ENCODE measurements at regions not wholly inside any gene's neighbourhood (a gene's known extent, or its start where the extent isn't known, plus 50 kb on each side); places are given as distances from the start of the nearest gene placed in this dataset.

GRCh38 chr11:56932572-56933220, 56.0 kb upstream of the OR5AK2 start:
- peak; percentile 79 for DNase-seq (ENCODE audit: low spot score)
- peak; percentile 54 for FAIRE-seq

DNA sequence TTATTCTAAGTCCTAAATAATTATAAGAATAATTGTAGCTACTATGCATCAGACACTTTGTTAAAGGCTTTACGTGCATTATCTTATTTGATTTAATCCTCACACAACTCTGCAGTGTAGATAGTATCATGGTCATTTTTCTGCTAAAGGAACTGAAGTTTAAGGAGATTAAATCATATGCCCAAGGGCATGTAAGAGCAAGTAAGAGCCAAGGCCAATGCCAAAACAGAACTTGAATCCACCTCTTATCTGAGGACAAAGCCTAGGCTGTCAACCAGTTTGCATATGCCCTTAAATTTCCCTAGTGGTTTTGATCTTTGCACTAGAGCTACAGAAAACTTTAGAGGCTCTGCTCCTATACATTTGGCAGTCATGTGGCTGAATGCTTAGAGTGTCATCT, 65.6 kb upstream of the OR5AK2 start:
- FAIRE-seq (no peak), DNase-seq (ENCODE audit: low spot score) (no peak)

- no peak for FAIRE-seq
- no peak for DNase-seq (ENCODE audit: low spot score)
Observed at GRCh38 chr11:56922421-56922820, 66.3 kb upstream of the OR5AK2 start.

GRCh38 chr11:56917708-56918400, 70.9 kb upstream of the OR5AK2 start:
- no peak for FAIRE-seq
- DNase-seq (ENCODE audit: low spot score), result no peak

DNA sequence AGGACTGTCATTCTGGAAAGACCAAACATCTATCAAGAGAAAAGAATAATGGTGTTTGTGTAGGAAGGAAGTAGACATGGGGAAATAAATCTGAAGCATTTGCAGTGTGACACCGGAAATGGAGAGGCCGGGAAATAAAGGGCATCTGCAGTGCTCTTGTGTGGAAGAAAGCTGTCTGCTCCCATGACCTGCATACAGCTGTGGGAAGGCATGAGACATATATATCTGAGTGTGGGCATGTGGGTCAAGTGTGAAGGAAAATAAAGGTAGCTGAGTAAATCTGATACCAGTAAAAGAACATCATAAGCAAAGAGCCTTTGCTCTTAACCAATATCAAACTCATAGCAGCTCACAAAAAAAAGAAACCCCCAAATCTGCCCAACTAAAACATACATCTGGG, 72.1 kb upstream of the OR5AK2 start:
- DNase-seq (ENCODE audit: low spot score) (no peak), FAIRE-seq (no peak)

- DNase-seq (ENCODE audit: low spot score), result no peak
- no peak for FAIRE-seq
Observed at GRCh38 chr11:56916162-56916561, 72.6 kb upstream of the OR5AK2 start.

GRCh38 chr11:56911312-56911711, 77.4 kb upstream of the OR5AK2 start:
- no peak for DNase-seq (ENCODE audit: low spot score)
- FAIRE-seq, result no peak

DNA sequence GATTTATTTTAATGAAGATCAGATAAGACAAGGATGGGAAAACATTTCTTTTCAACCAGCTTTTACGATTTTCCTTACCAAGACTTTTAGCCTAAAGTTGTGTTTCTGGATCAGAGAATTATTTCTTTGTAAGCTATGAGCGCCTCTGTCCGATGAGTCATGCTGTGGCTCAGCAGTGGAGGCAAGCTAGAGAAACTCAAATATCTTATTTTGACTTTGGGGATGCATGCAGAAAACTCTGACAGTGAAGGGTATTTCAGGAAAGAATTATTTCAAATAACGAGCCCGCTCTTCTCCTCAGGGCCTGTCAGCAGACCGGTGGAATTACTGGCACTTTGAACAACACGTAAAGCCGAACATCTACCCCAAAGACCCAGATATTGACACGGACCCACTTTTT, 77.9 kb upstream of the OR5AK2 start:
- FAIRE-seq (no peak), DNase-seq (ENCODE audit: low spot score) (no peak)

DNA sequence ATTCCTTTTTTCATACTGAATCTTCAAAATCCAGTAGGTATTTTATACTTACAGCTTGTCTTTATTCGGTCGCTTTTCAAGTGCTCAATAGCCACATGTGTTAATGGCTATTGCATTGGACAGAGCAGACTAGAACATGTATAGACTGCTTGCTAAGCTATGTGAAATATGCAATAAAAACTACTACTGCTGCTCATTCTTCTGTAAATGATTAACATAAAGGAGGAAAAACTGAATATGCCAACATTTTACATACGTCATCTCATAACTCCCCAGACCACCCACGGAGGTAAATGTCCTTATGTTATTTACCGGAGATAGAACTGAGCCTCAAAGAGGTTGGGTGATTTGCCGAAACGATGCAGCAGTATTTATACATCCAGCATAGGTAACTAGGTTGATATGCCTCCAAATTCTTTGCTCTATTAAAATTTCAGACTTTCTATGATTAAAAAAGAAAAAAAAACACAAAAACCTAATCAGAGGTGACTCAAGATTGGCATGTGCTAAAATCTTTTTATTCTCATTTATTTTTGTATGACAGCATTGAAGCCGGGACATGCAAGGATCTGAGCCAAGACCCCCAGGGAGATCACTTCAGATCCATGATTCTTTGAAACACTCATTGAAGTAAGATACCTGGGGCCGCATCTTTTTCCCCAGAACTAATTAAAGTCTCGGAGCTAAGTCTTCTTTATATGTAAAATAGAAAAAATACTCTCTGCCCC, 78.5 kb upstream of the OR5AK2 start:
- DNase-seq (ENCODE audit: low spot score) (no peak), FAIRE-seq (no peak)

- DNase-seq (ENCODE audit: low spot score) (no peak), FAIRE-seq (no peak)
Observed at GRCh38 chr11:56909563-56909962, 79.2 kb upstream of the OR5AK2 start.

- FAIRE-seq, result no peak
- DNase-seq (ENCODE audit: low spot score), result no peak
Observed at GRCh38 chr11:56909080-56909479, 79.6 kb upstream of the OR5AK2 start.

GRCh38 chr11:56906683-56907148, 82.0 kb upstream of the OR5AK2 start:
- no peak for FAIRE-seq
- no peak for DNase-seq (ENCODE audit: low spot score)

DNA sequence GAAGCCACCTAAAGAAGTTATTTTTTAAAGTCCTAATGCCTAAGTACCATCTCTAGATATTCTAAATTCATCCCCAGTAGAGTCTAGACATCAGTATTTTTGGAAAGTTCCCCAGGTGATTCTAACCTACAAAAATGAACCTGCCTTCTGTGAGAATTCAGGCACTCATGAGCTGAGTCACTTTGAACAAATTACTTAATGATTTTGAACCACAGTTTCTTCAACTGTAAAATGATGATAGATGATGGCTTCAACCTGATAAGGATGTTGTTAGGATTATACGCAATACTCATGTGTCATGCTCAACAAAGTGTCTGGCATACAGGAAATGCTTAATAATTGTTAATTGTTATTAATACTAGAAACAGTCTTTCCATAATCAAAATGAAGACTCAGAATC, 82.8 kb upstream of the OR5AK2 start:
- DNase-seq (ENCODE audit: low spot score) (no peak), FAIRE-seq (no peak)

GRCh38 chr11:56905442-56905841, 83.3 kb upstream of the OR5AK2 start:
- no peak for FAIRE-seq
- DNase-seq (ENCODE audit: low spot score), result no peak

GRCh38 chr11:56898856-56899255, 89.9 kb upstream of the OR5AK2 start:
- DNase-seq (ENCODE audit: low spot score) (no peak), FAIRE-seq (no peak)

GRCh38 chr11:56890584-56891305, 98.0 kb upstream of the OR5AK2 start:
- no peak for DNase-seq (ENCODE audit: low spot score)
- no peak for FAIRE-seq

DNA sequence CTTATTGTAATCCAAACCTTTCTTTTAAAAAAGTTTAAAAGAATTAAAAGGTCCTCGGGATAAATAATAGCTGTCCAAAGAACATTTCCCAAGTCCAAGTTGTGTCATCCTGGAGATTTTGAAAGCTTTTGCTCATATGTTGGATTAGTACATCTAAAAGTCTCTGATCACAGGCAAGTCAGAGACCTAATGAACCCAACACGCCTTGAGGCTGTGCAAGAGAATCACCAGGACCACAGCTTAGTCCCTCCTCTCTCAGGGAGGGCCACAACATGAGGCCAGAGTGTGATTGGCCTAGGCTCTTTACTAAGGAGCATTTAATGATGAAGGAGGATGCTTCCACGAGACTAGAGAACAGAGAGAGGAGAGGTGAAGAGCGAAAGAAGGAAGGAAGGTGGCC, 98.7 kb upstream of the OR5AK2 start:
- FAIRE-seq (no peak), DNase-seq (ENCODE audit: low spot score) (no peak)

GRCh38 chr11:56887940-56888339, 100.8 kb upstream of the OR5AK2 start:
- DNase-seq (ENCODE audit: low spot score), result no peak
- FAIRE-seq, result no peak

DNA sequence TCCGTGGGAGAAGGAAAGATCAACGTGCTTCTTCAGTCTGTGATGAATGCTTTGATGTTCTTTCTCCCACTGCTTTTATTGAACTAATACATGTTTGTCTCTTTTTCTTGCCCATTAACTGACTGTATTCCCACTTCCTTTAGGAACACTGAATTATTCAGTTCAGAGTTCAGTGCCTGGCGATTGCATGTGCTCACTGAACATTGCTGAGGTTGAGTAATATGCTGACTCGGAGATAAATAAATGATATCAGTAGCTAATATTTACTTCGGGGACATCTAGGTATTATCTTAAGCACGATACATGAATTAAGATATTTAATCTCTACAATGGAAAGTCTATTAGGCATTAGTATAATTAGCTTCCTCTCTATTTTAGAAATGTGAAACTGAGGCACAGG, 102.3 kb upstream of the OR5AK2 start:
- FAIRE-seq (no peak), DNase-seq (ENCODE audit: low spot score) (no peak)

DNA sequence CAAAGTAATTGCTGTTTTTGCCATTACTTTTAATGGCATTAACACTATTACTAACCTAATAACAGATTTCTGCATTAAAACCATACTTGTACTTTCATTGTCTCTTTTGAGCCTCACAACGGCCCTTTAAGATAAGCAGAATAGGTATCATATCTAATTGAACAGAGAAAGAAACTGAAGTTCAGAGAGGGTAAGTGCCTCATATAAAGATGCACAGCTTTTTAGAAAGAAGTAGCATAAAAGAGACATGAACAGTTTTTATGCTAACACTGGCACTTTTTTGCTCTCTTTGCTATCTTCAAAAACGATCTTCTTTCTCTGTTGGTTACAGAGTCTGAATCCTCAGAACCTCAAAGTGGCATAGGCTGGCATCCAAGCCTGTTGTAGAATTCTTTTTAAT, 102.9 kb upstream of the OR5AK2 start:
- FAIRE-seq, result no peak
- no peak for DNase-seq (ENCODE audit: low spot score)

- no peak for FAIRE-seq
Observed at GRCh38 chr11:56885177-56885576, 103.5 kb upstream of the OR5AK2 start.

More at GRCh38 chr11:56885177-56885576, 103.5 kb upstream of the OR5AK2 start:
- no peak for DNase-seq (ENCODE audit: low spot score)

Data from RCC 7860 (cell line).